Astrocyte (in vitro differentiated cells and primary cell): ENCODE measurements at regions not wholly inside any gene's neighbourhood (a gene's known extent, or its start where the extent isn't known, plus 50 kb on each side); places are given as distances from the start of the nearest gene placed in this dataset.
A peak's percentile ranks its signal among the peaks of the same experiment; 100 is the strongest.

ENCODE experiments used
- DNase-seq: peaks from one replicate; pipeline ENCODE4 v3.0.0-alpha.2; 2010; ENCODE audit warnings: low read depth
- FAIRE-seq: peaks from 2 replicates; lab custom pipeline; 2011; peaks lifted over from hg19 to GRCh38; lab: Jason Lieb, UNC
- H2AFZ ChIP-seq: 2 replicates; pipeline ENCODE4 v1.6.0; 2012; ENCODE audit warnings: low read depth, low read length, inconsistent platforms
- H3K27ac ChIP-seq: 2 replicates; pipeline ENCODE4 v1.5.1; 2011; ENCODE audit warnings: low read depth, low read length, inconsistent platforms
- H3K27me3 ChIP-seq: 2 replicates; pipeline ENCODE4 v1.6.0; 2011; ENCODE audit warnings: low read length, inconsistent platforms; ENCODE audit not compliant: insufficient read depth
- H3K36me3 ChIP-seq: 2 replicates; pipeline ENCODE4 v1.5.1; 2011; ENCODE audit warnings: low read length, inconsistent platforms; ENCODE audit not compliant: insufficient read depth
- H3K4me1 ChIP-seq: 2 replicates; pipeline ENCODE4 v1.5.1; 2011; ENCODE audit warnings: low read length, inconsistent platforms; ENCODE audit not compliant: insufficient read depth
- H3K4me2 ChIP-seq: 2 replicates; pipeline ENCODE4 v1.6.0; 2012; ENCODE audit warnings: low read length, inconsistent platforms
- H3K4me3 ChIP-seq: 2 replicates; pipeline ENCODE4 v1.5.1; 2011; ENCODE audit warnings: low read depth, mild to moderate bottlenecking, low read length, inconsistent platforms; ENCODE audit not compliant: insufficient read depth
- H3K79me2 ChIP-seq: 2 replicates; pipeline ENCODE4 v1.6.0; 2012; ENCODE audit warnings: mild to moderate bottlenecking, low read length, inconsistent platforms; ENCODE audit not compliant: insufficient read depth
- H3K9ac ChIP-seq: 2 replicates; pipeline ENCODE4 v1.6.0; 2012; ENCODE audit warnings: mild to moderate bottlenecking, low read length, inconsistent platforms
- H3K9me3 ChIP-seq: 2 replicates; pipeline ENCODE4 v1.5.1; 2012; ENCODE audit warnings: low read depth, mild to moderate bottlenecking, low read length, inconsistent platforms; ENCODE audit not compliant: insufficient read depth
- H4K20me1 ChIP-seq: 2 replicates; pipeline ENCODE4 v1.6.0; 2012; ENCODE audit warnings: low read length, inconsistent platforms; ENCODE audit not compliant: insufficient read depth
- H3K27ac Mint-ChIP-seq: one replicate; pipeline ENCODE4 v1.8.0; 2021; ENCODE audit warnings: mild to moderate bottlenecking, mixed read lengths; ENCODE audit not compliant: unreplicated experiment
- H3K27me3 Mint-ChIP-seq: one replicate; pipeline ENCODE4 v1.8.0; 2021; ENCODE audit warnings: low read depth, mixed read lengths; ENCODE audit not compliant: unreplicated experiment
- H3K36me3 Mint-ChIP-seq: one replicate; pipeline ENCODE4 v1.8.0; 2021; ENCODE audit warnings: low read depth, mixed read lengths; ENCODE audit not compliant: unreplicated experiment
- H3K4me1 Mint-ChIP-seq: one replicate; pipeline ENCODE4 v1.8.0; 2021; ENCODE audit warnings: low read depth, mixed read lengths; ENCODE audit not compliant: unreplicated experiment
- H3K4me3 Mint-ChIP-seq: one replicate; pipeline ENCODE4 v1.8.0; 2021; ENCODE audit warnings: mild to moderate bottlenecking, moderate library complexity, mixed read lengths; ENCODE audit not compliant: unreplicated experiment
- H3K9me3 Mint-ChIP-seq: one replicate; pipeline ENCODE4 v1.8.0; 2021; ENCODE audit warnings: mild to moderate bottlenecking, mixed read lengths; ENCODE audit not compliant: unreplicated experiment
- EZH2 ChIP-seq: IDR thresholded peaks from 2 replicates; pipeline ENCODE4 v1.6.1; 2012; ENCODE audit warnings: mild to moderate bottlenecking, low read length, inconsistent platforms; ENCODE audit not compliant: insufficient read depth
- TF ChIP-seq, protein P1 (sequence below): IDR thresholded peaks from 2 replicates; pipeline ENCODE4 v1.5.1; 2011; ENCODE audit warnings: low read depth, mild to moderate bottlenecking, inconsistent platforms, low read length, moderate library complexity; ENCODE audit not compliant: insufficient read depth

DNA sequence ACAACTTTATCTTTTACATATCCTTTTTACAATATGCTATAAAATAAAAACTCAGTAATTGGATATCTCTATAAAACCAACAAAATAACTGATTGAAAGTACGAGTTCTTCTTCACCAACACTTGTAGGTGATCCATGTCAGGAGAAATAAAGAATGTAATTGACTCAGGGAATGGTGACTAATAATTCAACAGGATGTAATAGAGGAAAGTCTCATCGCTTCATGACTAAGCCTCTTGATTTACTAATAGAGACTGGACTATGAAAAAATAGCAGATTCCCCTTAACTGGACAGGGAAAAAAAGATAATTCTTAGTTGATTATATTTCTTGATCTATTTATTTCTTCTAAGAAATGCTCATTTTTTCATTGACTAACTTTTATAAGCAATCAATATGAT is 507.7 kb upstream of the PTGER4 start:
- no peak overlapping the region for H3K9ac ChIP-seq
- peak; percentile 41 for DNase-seq
- no peaks in the 10 kb centered on the region for H4K20me1 ChIP-seq
- no peak overlapping the region for H3K4me3 ChIP-seq
- Mint-ChIP-seq H3K27me3 (no peaks in the 10 kb centered on the region), H3K4me1 (no peaks in the 10 kb centered on the region), H3K9me3 (peaks cover 29% of the 10 kb centered on the region), H3K36me3 (peaks cover 3% of the 10 kb centered on the region), H3K4me3 (no peak overlapping the region), H3K27ac (no peak overlapping the region)
- peaks cover 3% of the 10 kb centered on the region for H3K9me3 ChIP-seq
- TF ChIP-seq, protein P1, sequence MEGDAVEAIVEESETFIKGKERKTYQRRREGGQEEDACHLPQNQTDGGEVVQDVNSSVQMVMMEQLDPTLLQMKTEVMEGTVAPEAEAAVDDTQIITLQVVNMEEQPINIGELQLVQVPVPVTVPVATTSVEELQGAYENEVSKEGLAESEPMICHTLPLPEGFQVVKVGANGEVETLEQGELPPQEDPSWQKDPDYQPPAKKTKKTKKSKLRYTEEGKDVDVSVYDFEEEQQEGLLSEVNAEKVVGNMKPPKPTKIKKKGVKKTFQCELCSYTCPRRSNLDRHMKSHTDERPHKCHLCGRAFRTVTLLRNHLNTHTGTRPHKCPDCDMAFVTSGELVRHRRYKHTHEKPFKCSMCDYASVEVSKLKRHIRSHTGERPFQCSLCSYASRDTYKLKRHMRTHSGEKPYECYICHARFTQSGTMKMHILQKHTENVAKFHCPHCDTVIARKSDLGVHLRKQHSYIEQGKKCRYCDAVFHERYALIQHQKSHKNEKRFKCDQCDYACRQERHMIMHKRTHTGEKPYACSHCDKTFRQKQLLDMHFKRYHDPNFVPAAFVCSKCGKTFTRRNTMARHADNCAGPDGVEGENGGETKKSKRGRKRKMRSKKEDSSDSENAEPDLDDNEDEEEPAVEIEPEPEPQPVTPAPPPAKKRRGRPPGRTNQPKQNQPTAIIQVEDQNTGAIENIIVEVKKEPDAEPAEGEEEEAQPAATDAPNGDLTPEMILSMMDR, result no peak
- no peaks in the 10 kb centered on the region for H3K79me2 ChIP-seq
- no peak overlapping the region for H3K27ac ChIP-seq
- H3K4me2 ChIP-seq, result no peak overlapping the region
- no peak for FAIRE-seq
- no peaks in the 10 kb centered on the region for H3K4me1 ChIP-seq
- H2AFZ ChIP-seq, result no peak overlapping the region
- no peaks in the 10 kb centered on the region for H3K36me3 ChIP-seq
- no peaks in the 10 kb centered on the region for H3K27me3 ChIP-seq

DNA sequence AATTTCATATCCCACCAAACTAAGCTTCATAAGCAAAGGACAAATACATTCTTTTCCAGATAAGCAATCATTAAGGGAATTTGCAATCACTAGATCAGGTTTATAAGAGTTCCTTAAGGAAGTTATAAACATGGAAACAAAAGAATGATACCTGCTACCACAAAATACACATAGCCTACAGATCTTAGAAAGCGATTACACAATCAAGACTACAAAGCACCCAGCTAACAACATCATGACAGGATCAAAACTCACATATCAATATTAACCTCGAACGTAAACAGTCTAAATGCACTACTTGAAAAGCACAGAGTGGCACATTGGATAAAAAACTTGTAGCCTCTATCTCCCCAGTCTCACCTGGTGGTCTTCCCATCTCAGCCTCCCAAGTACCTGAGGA is 512.4 kb upstream of the PTGER4 start:
- H3K36me3 ChIP-seq, result no peaks in the 10 kb centered on the region
- FAIRE-seq, result no peak

DNA sequence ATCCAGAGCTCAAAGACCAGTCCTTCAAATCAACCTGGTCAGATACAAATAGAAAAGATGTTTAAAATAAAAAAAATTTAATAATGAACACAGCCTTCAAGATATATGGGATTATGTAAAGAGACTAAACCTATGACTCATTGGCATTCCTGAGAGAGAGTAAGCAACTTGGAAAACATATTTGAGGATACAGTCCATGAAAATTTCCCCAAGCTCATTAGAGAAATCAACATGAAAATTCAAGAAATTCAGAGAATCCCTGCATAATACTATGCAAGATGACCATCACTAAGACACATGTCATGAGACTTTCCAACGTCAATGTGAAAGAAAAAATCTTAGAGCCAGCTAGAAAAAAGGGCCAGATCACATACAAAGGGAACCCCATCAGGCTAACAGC is 512.9 kb upstream of the PTGER4 start:
- H2AFZ ChIP-seq, result no peak overlapping the region
- no peaks in the 10 kb centered on the region for H3K4me1 ChIP-seq
- no peak for TF ChIP-seq EZH2
- H3K79me2 ChIP-seq, result no peaks in the 10 kb centered on the region
- H3K36me3 ChIP-seq, result no peaks in the 10 kb centered on the region
- no peak overlapping the region for H3K27ac ChIP-seq
- peak; percentile 3 for DNase-seq
- H3K9me3 Mint-ChIP-seq, result peaks cover 20% of the 10 kb centered on the region
- H3K4me1 Mint-ChIP-seq, result no peaks in the 10 kb centered on the region
- H3K4me3 Mint-ChIP-seq, result no peak overlapping the region
- H3K27me3 Mint-ChIP-seq, result no peaks in the 10 kb centered on the region
- FAIRE-seq, result no peak
- H3K9ac ChIP-seq, result no peak overlapping the region
- H3K9me3 ChIP-seq, result peaks cover 2% of the 10 kb centered on the region
- H3K36me3 Mint-ChIP-seq, result peaks cover 1% of the 10 kb centered on the region
- H3K27ac Mint-ChIP-seq, result no peak overlapping the region
- no peak overlapping the region for H3K4me2 ChIP-seq
- no peak overlapping the region for H3K4me3 ChIP-seq
- H4K20me1 ChIP-seq, result no peaks in the 10 kb centered on the region
- H3K27me3 ChIP-seq, result no peaks in the 10 kb centered on the region

More for the DNA sequence above, 512.4 kb upstream of the PTGER4 start:
- Histone ChIP-seq H3K9ac (no peak overlapping the region), H3K79me2 (no peaks in the 10 kb centered on the region), H3K27ac (no peak overlapping the region), H3K4me2 (no peak overlapping the region), H3K9me3 (peaks cover 2% of the 10 kb centered on the region), H3K4me1 (no peaks in the 10 kb centered on the region), H4K20me1 (no peaks in the 10 kb centered on the region), H2AFZ (no peak overlapping the region), H3K4me3 (no peak overlapping the region), H3K27me3 (no peaks in the 10 kb centered on the region)
- Mint-ChIP-seq H3K27me3 (no peaks in the 10 kb centered on the region), H3K27ac (no peak overlapping the region), H3K4me3 (no peak overlapping the region), H3K4me1 (no peaks in the 10 kb centered on the region), H3K36me3 (peaks cover 1% of the 10 kb centered on the region), H3K9me3 (peaks cover 20% of the 10 kb centered on the region)
- TF ChIP-seq, protein P1, result no peak
- TF ChIP-seq EZH2, result no peak
- DNase-seq, result no peak
